HEK293 (cell line): ENCODE measurements at regions not wholly inside any gene's neighbourhood (a gene's known extent, or its start where the extent isn't known, plus 50 kb on each side); places are given as distances from the start of the nearest gene placed in this dataset.

Experiments used
- CTCF ChIA-PET: fragments of 350-600 bp; formaldehyde crosslinking; extraction: SDS; loops from one replicate; lab custom pipeline; 2021; ENCODE audit warnings: antibody characterized with exemption; lab: Yijun Ruan, JAX
- POLR2A ChIA-PET: fragments of 300-600 bp; formaldehyde crosslinking; extraction: SDS; loops from one replicate; lab custom pipeline; 2020; ENCODE audit warnings: antibody characterized with exemption, inconsistent platforms; lab: Yijun Ruan, JAX
- H3K27ac ChIP-seq: fragments of 200-500 bp; sonication (Bioruptor generic); 2 replicates; pipeline ENCODE4 v1.5.1; 2014; ENCODE audit warnings: low read depth, low read length, control low read depth, inconsistent platforms; ENCODE audit errors: extremely low read depth
- H3K36me3 ChIP-seq, 2 experiments: fragments of 200-500 bp in 1 of 2; sonication (Bioruptor generic) in 1 of 2; 1 replicate in 1 of 2; 2 replicates in 1 of 2; pipeline ENCODE4 v1.5.1; 2014 to 2017; ENCODE audit warnings: inconsistent platforms in 2 of 2, low read length in 2 of 2; ENCODE audit not compliant: control insufficient read depth in 2 of 2, insufficient read depth in 1 of 2
- H3K4me1 ChIP-seq: fragments of 200-500 bp; sonication (Bioruptor generic); 2 replicates; pipeline ENCODE4 v1.5.1; 2014; ENCODE audit warnings: mild to moderate bottlenecking, low read length, inconsistent platforms; ENCODE audit not compliant: control insufficient read depth, insufficient read depth
- H3K4me3 ChIP-seq: 2 replicates; pipeline ENCODE4 v1.5.1; 2011; ENCODE audit warnings: low read depth, mild to moderate bottlenecking, control low read depth, low read length, moderate library complexity
- H3K9me3 ChIP-seq: fragments of 200-500 bp; sonication (Bioruptor generic); 2 replicates; pipeline ENCODE4 v1.5.1; 2014; ENCODE audit warnings: low read depth, low read length, inconsistent platforms; ENCODE audit not compliant: control insufficient read depth, insufficient read depth
- KLF10 ChIP-seq: fragments of 450-650 bp; IDR thresholded peaks from 2 replicates; pipeline ENCODE4 v1.5.1; 2018; ENCODE audit warnings: missing biosample characterization, mild to moderate bottlenecking, missing genetic modification characterization
- SP7 ChIP-seq: fragments of 450-650 bp; formaldehyde crosslinking; IDR thresholded peaks from 2 replicates; pipeline ENCODE4 v1.5.1; 2016; ENCODE audit warnings: missing biosample characterization, missing genetic modification characterization
- ZBTB17 ChIP-seq: fragments of 450-650 bp; formaldehyde crosslinking; IDR thresholded peaks from 2 replicates; pipeline ENCODE4 v1.5.1; 2016; ENCODE audit warnings: missing biosample characterization, missing genetic modification characterization
- ZBTB20 ChIP-seq: fragments of 450-650 bp; formaldehyde crosslinking; IDR thresholded peaks from 2 replicates; pipeline ENCODE4 v1.5.1; 2016; ENCODE audit warnings: missing biosample characterization, missing genetic modification characterization
- ZBTB6 ChIP-seq: fragments of 450-650 bp; formaldehyde crosslinking; IDR thresholded peaks from 2 replicates; pipeline ENCODE4 v1.5.1; 2017; ENCODE audit warnings: missing biosample characterization, missing genetic modification characterization
- ZNF423 ChIP-seq: fragments of 450-650 bp; formaldehyde crosslinking; IDR thresholded peaks from 2 replicates; pipeline ENCODE4 v1.5.1; 2016; ENCODE audit warnings: missing biosample characterization, missing genetic modification characterization
- ZNF426 ChIP-seq: fragments of 450-650 bp; formaldehyde crosslinking; IDR thresholded peaks from 2 replicates; pipeline ENCODE4 v1.5.1; 2017; ENCODE audit warnings: missing biosample characterization, missing genetic modification characterization, mild to moderate bottlenecking, inconsistent platforms, moderate library complexity
- ZNF518A ChIP-seq: fragments of 450-650 bp; formaldehyde crosslinking; conservative IDR thresholded peaks from 2 replicates; pipeline ENCODE4 v1.5.1; 2016; ENCODE audit warnings: low read depth, missing biosample characterization, missing genetic modification characterization
- ZNF555 ChIP-seq: fragments of 450-650 bp; formaldehyde crosslinking; conservative IDR thresholded peaks from 2 replicates; pipeline ENCODE4 v1.5.1; 2017; ENCODE audit warnings: missing biosample characterization, mild to moderate bottlenecking, missing genetic modification characterization, inconsistent platforms
- ZNF785 ChIP-seq: fragments of 450-650 bp; formaldehyde crosslinking; IDR thresholded peaks from 2 replicates; pipeline ENCODE4 v1.5.1; 2016; ENCODE audit warnings: missing biosample characterization, missing genetic modification characterization
- ZSCAN30 ChIP-seq: fragments of 450-650 bp; IDR thresholded peaks from 2 replicates; pipeline ENCODE4 v1.5.1; 2018; ENCODE audit warnings: missing biosample characterization, mild to moderate bottlenecking, missing genetic modification characterization, moderate library complexity
- TF ChIP-seq, protein P1 (sequence below): fragments of 450-650 bp; formaldehyde crosslinking; IDR thresholded peaks from 2 replicates; pipeline ENCODE4 v1.5.1; 2016; ENCODE audit warnings: missing biosample characterization, missing genetic modification characterization
- TF ChIP-seq, protein P2 (sequence below): fragments of 450-650 bp; formaldehyde crosslinking; IDR thresholded peaks from 2 replicates; pipeline ENCODE4; 2016; ENCODE audit warnings: missing biosample characterization, missing genetic modification characterization

GRCh38 chr12:118715647-118716046 is 265.7 kb upstream of the SRRM4 start:
- POLR2A ChIA-PET, result no interaction called here
- TF ChIP-seq ZNF426 (no peak), ZBTB17 (tag by site-specific recombination) (0 out of 2 replicates have a peak, but pooled peaks have one; percentile 37)
- CTCF ChIA-PET, result interaction anchor here (1.1 to 3.2 kb wide), 2 partner anchors 10 to 12 kb away, joined by 3 to 11 read pairs; no protein-coding TSS in a partner anchor
- Histone ChIP-seq H3K27ac (no peak overlapping the region), H3K9me3 (no peaks in the 10 kb centered on the region), H3K4me1 (no peaks in the 10 kb centered on the region), H3K36me3 (no peaks in the 10 kb centered on the region), H3K4me3 (no peak overlapping the region)

GRCh38 chr12:118727196-118727978 is 254.0 kb upstream of the SRRM4 start:
- H3K9me3 ChIP-seq, result no peaks in the 10 kb centered on the region
- no peak overlapping the region for H3K4me3 ChIP-seq
- H3K4me1 ChIP-seq, result no peaks in the 10 kb centered on the region
- H3K36me3 ChIP-seq, result no peaks in the 10 kb centered on the region
- ChIA-PET POLR2A (no interaction called here), CTCF (interaction anchor here (0.6 kb wide), 1 partner anchor 544 kb away, joined by 4 read pairs; no protein-coding TSS in a partner anchor)
- no peak overlapping the region for H3K27ac ChIP-seq
- TF ChIP-seq ZBTB20 (no peak), ZBTB6 (tag by site-specific recombination) (no peak), ZNF423 (tag by site-specific recombination) (no peak), ZNF518A (tag by site-specific recombination) (no peak), ZBTB17 (tag by site-specific recombination) (no peak), ZSCAN30 (tag by site-specific recombination) (no peak), ZNF785 (tag by site-specific recombination) (no peak), KLF10 (tag by site-specific recombination) (no peak), SP7 (tag by site-specific recombination) (no peak), ZNF555 (no peak)
- TF ChIP-seq, protein P1, sequence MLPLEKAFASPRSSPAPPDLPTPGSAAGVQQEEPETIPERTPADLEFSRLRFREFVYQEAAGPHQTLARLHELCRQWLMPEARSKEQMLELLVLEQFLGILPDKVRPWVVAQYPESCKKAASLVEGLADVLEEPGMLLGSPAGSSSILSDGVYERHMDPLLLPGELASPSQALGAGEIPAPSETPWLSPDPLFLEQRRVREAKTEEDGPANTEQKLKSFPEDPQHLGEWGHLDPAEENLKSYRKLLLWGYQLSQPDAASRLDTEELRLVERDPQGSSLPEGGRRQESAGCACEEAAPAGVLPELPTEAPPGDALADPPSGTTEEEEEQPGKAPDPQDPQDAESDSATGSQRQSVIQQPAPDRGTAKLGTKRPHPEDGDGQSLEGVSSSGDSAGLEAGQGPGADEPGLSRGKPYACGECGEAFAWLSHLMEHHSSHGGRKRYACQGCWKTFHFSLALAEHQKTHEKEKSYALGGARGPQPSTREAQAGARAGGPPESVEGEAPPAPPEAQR (tag by site-specific recombination), result no peak
- TF ChIP-seq, protein P2, sequence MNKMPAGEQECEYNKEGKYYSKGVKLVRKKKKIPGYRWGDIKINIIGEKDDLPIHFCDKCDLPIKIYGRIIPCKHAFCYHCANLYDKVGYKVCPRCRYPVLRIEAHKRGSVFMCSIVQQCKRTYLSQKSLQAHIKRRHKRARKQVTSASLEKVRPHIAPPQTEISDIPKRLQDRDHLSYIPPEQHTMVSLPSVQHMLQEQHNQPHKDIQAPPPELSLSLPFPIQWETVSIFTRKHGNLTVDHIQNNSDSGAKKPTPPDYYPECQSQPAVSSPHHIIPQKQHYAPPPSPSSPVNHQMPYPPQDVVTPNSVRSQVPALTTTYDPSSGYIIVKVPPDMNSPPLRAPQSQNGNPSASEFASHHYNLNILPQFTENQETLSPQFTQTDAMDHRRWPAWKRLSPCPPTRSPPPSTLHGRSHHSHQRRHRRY (tag by site-specific recombination), result no peak
